ENCODE measurements at regions not wholly inside any gene's neighbourhood (a gene's known extent, or its start where the extent isn't known, plus 50 kb on each side); places are given as distances from the start of the nearest gene placed in this dataset.

DNA sequence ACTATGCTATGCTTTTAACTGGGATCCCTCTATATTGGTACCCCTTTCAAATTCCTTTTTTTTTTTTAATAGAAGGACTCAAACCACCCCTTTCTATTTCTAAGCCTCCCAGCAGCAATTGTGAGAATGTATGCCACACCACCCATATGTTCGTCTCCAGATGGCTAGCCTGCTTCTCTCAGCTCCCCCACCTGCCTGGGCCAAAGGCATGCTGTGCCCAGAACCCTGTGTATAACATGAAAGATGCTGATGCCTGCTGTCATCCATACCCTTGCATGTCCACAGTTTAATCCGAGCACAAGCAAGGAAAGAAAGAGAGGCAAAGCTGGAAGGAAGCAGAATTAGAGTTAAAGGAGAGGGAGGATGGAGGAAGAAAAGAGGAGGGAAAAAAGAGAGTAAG is 159.5 kb upstream of the CNTN6 start:
- H3K9me3 Mint-ChIP-seq (ENCODE audit: low read depth), result peaks cover 13% of the 10 kb centered on the region
- no peak overlapping the region for H3K27ac Mint-ChIP-seq (ENCODE audit: unreplicated experiment)
- H3K36me3 Mint-ChIP-seq (ENCODE audit: low read depth), result no peaks in the 10 kb centered on the region
- no peaks in the 10 kb centered on the region for H3K27me3 Mint-ChIP-seq (ENCODE audit: low read depth)
- no peak for TF ChIP-seq CTCF (IDR thresholded peaks at IDR 0.05)
- no peaks in the 10 kb centered on the region for H3K4me1 Mint-ChIP-seq (ENCODE audit: low read depth)
- DNase-seq (ENCODE audit: low spot score), result no peak
- no peak overlapping the region for H3K4me3 Mint-ChIP-seq (ENCODE audit: unreplicated experiment)

DNA sequence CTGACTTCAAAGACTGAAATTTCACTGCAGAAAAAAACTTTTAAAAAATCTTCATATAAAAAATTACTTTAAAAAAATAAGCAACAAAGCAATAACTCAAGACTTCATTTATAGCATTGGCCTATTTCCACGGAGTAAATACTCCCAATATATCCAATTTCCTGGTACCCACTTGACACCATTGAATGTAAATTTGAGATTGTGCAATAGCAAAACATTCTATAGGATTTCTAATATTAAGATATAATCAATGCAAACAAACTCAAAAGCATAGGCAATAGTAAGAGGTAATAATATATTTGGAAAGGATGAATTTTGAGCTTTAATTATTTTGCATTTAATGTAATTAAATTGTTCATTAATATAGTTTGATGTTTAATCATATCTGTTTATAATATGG is 148.0 kb upstream of the CNTN6 start:
- no peak overlapping the region for H3K27ac Mint-ChIP-seq (ENCODE audit: unreplicated experiment)
- no peaks in the 10 kb centered on the region for H3K36me3 Mint-ChIP-seq (ENCODE audit: low read depth)
- H3K4me3 Mint-ChIP-seq (ENCODE audit: unreplicated experiment), result no peak overlapping the region
- H3K27me3 Mint-ChIP-seq (ENCODE audit: low read depth), result peaks cover 2% of the 10 kb centered on the region
- no peak for DNase-seq (ENCODE audit: low spot score)
- no peak for TF ChIP-seq CTCF (IDR thresholded peaks at IDR 0.05)
- peaks cover 29% of the 10 kb centered on the region for H3K9me3 Mint-ChIP-seq (ENCODE audit: low read depth)
- no peaks in the 10 kb centered on the region for H3K4me1 Mint-ChIP-seq (ENCODE audit: low read depth)

- H3K4me3 Mint-ChIP-seq (ENCODE audit: unreplicated experiment), result no peak overlapping the region
- peaks cover 2% of the 10 kb centered on the region for H3K27me3 Mint-ChIP-seq (ENCODE audit: low read depth)
- H3K9me3 Mint-ChIP-seq (ENCODE audit: low read depth), result peaks cover 22% of the 10 kb centered on the region
Observed at GRCh38 chr3:945738-946137, 147.1 kb upstream of the CNTN6 start.

GRCh38 chr3:952906-953305 is 139.9 kb upstream of the CNTN6 start:
- Mint-ChIP-seq H3K4me1 (ENCODE audit: low read depth) (no peaks in the 10 kb centered on the region), H3K27ac (ENCODE audit: unreplicated experiment) (no peak overlapping the region), H3K36me3 (ENCODE audit: low read depth) (no peaks in the 10 kb centered on the region), H3K27me3 (ENCODE audit: low read depth) (no peaks in the 10 kb centered on the region), H3K4me3 (ENCODE audit: unreplicated experiment) (no peak overlapping the region), H3K9me3 (ENCODE audit: low read depth) (peaks cover 2% of the 10 kb centered on the region)
- no peak for DNase-seq (ENCODE audit: low spot score)
- no peak for TF ChIP-seq CTCF (IDR thresholded peaks at IDR 0.05)

More at GRCh38 chr3:945738-946137, 147.1 kb upstream of the CNTN6 start:
- Mint-ChIP-seq H3K4me1 (ENCODE audit: low read depth) (no peaks in the 10 kb centered on the region), H3K36me3 (ENCODE audit: low read depth) (no peaks in the 10 kb centered on the region), H3K27ac (ENCODE audit: unreplicated experiment) (no peak overlapping the region)
- DNase-seq (ENCODE audit: low spot score), result no peak
- TF ChIP-seq CTCF (IDR thresholded peaks at IDR 0.05), result no peak

DNA sequence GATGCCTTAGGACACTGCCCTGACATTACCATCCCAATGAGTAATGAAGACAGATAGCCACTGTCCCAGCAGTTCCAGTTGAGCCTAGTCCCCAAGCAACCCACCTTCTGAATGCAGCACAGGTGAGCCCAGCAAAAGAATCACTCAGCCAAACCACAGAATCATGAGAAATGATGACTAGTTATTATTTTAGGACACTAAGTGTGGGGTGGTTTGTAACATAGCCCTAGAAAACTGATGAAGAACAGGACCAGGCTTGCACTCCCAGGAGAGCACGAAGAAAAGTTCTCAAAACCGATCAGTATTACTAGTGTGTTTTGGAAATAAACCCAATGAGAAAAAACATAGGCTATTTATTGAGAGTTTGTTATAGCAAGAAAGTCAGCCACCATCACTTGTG is 129.6 kb upstream of the CNTN6 start:
- no peak for TF ChIP-seq CTCF (IDR thresholded peaks at IDR 0.05)
- peaks cover 30% of the 10 kb centered on the region for H3K9me3 Mint-ChIP-seq (ENCODE audit: low read depth)
- H3K4me3 Mint-ChIP-seq (ENCODE audit: unreplicated experiment), result no peak overlapping the region
- peaks cover 2% of the 10 kb centered on the region for H3K27me3 Mint-ChIP-seq (ENCODE audit: low read depth)
- no peak overlapping the region for H3K27ac Mint-ChIP-seq (ENCODE audit: unreplicated experiment)
- no peaks in the 10 kb centered on the region for H3K36me3 Mint-ChIP-seq (ENCODE audit: low read depth)
- no peaks in the 10 kb centered on the region for H3K4me1 Mint-ChIP-seq (ENCODE audit: low read depth)
- no peak for DNase-seq (ENCODE audit: low spot score)
